Left lung (tissue), 4 donors: ENCODE measurements at regions not wholly inside any gene's neighbourhood (a gene's known extent, or its start where the extent isn't known, plus 50 kb on each side); places are given as distances from the start of the nearest gene placed in this dataset.
A peak's percentile ranks its signal among the peaks of the same experiment; 100 is the strongest.

ENCODE experiments used
- ATAC-seq: fragments of 200-7000 bp; cut with Tn5 transposase; one replicate; pipeline ENCODE4 v1.9.1; 2020; ENCODE audit warnings: moderate library complexity
- DNase-seq, 4 donors: peaks; one replicate each; pipeline ENCODE4 v3.0.0-alpha.2; 2013 to 2020
- H3K27ac ChIP-seq, 2 donors: fragments of 200-600 bp; sonication (generic) in 1 of 2; one replicate each; pipeline versions ENCODE4 v1.5.0 to v1.8.0; 2020 to 2021
- H3K27me3 ChIP-seq, 2 donors: fragments of 200-600 bp; sonication (generic) in 1 of 2; one replicate each; pipeline versions ENCODE4 v1.5.0 to v1.8.0; 2020 to 2021
- H3K36me3 ChIP-seq, 2 donors: fragments of 200-600 bp; sonication (generic) in 1 of 2; one replicate each; pipeline versions ENCODE4 v1.5.0 to v1.8.0; 2020 to 2021
- H3K4me1 ChIP-seq, 2 donors: fragments of 200-600 bp; one replicate each; pipeline ENCODE4 v1.8.0; 2021
- H3K4me3 ChIP-seq, 2 donors: fragments of 200-600 bp; sonication (generic) in 1 of 2; one replicate each; pipeline versions ENCODE4 v1.5.0 to v1.8.0; 2020 to 2021; ENCODE audit warnings: mild to moderate bottlenecking in 1 of 2
- H3K9me3 ChIP-seq, 2 donors: fragments of 200-600 bp; sonication (generic) in 1 of 2; one replicate each; pipeline versions ENCODE4 v1.5.0 to v1.8.0; 2020 to 2021
- CTCF ChIP-seq, 2 donors: fragments of 200-600 bp; sonication (generic) in 1 of 2; IDR thresholded peaks; one replicate each; pipeline versions ENCODE4 v1.5.0 to v1.8.0; 2021; ENCODE audit warnings: antibody characterized with exemption in 2 of 2
- intact Hi-C, 2 donors: fragments of 100-400 bp; cut with DNase I; formaldehyde crosslinking; loops; one replicate each; pipeline versions ENCODE4 v1.11.2 to v1.14.2; 2022
- donor health status: DM: no; HTN: yes; CAD: no.
- donor health status: DM: no; HTN: no; CAD: no.

DNA sequence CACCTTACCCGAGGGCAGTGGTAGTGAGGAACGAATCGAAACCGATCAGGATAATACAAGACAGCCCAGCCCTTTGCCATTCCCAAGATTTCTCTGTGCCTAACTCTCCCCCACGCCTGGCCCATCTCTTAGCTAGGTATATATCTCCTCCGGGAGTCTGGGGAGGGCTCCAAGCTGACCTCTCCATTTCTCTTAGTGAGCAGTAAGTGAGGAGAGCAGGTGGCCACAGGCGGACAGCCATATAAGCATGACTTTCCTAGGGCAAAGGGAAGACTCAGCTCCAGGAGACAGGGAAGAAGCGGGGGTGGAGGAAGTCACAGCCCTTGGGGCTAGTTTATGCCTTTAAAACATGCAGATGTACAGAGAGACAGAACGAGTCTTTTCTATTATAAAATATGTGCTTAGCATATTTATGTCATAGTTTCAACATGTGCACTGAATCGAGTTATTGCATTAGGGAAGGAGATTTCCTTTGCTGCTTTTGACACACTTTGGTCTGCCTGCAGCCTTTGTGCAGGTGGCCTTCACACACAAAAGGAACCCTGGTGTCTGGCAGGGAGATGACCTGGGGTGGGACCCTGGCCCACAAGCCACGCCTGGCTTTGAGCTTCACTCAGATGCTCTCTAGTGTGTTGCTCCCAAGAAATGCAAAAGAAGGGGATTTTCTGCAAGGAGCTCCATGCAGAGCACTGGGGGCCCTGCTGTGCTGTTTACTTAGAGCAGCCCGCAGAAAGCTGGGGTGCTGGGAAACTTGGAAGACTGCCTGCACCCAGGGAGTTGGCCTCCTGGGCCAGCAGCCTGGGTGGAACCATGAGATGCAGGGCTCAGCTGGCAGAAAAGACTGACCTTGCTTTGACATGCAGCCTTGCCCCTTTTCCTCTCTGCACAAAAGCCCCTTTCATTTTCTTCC is 613.3 kb downstream of the BCOR start:
- Histone ChIP-seq H3K4me1 (no peaks in the 10 kb centered on the region), H3K27me3 (no peaks in the 10 kb centered on the region), H3K4me3 (no peak overlapping the region), H3K36me3 (no peaks in the 10 kb centered on the region), H3K9me3 (no peaks in the 10 kb centered on the region), H3K27ac (no peak overlapping the region)
- intact Hi-C loops: no loop called here
- TF ChIP-seq CTCF (IDR thresholded peaks at IDR 0.05): no peak
- ATAC-seq (no peak), DNase-seq (no peak)

DNA sequence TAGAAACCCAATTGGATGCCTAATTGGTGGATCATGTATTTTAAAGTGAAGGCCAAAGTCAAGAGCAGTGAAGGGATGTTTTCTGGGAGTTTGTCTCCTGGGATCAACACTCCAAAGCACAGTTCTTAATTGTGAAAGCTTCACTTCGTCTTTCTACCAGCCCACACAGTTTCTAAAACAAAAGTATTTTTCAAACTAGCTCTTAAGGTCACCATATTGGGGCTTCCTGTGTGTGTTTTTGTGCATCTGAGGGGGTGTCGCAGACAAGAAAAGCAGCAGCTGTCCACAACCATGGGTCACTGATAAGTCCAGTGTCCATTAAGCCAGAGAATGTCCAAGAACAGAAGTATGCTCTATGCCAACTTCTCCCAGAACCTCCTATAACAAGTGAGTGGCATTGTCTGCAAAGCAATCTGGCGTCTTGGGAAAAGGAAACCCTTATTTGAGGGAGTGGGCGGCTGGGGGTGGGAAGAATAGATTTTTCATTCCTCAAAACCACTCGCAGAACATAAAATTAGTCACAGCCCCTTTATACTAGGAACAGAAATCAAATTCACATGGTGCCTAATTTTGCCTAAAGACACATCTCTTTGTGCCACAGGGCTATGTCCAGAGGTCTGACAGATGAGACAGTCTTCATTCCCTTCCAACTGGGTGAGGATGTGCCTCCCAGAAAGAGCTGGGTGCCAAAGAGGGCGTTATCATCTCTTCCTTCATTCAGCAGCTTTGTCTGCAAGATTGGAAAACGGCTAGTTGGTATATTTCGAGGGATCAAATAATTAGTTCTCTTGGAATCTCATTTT is 610.4 kb downstream of the BCOR start:
- intact Hi-C loops: no loop called here
- ATAC-seq (no peak), DNase-seq (no peak)
- no peak for TF ChIP-seq CTCF (IDR thresholded peaks at IDR 0.05)
- Histone ChIP-seq H3K4me3 (no peak overlapping the region), H3K27ac (no peak overlapping the region), H3K9me3 (no peaks in the 10 kb centered on the region), H3K4me1 (peaks cover 0 to 7% of the 10 kb centered on the region in 2 donors), H3K27me3 (no peaks in the 10 kb centered on the region), H3K36me3 (no peaks in the 10 kb centered on the region)

- H3K4me3 ChIP-seq: no peak overlapping the region
- H3K27me3 ChIP-seq: no peaks in the 10 kb centered on the region
- no peaks in the 10 kb centered on the region for H3K9me3 ChIP-seq
- no peak overlapping the region for H3K27ac ChIP-seq
- H3K4me1 ChIP-seq: peaks cover 0 to 10% of the 10 kb centered on the region in 2 donors
- no peak for TF ChIP-seq CTCF (IDR thresholded peaks at IDR 0.05)
- intact Hi-C loops: no loop called here
- DNase-seq (no peak), ATAC-seq (no peak)
- H3K36me3 ChIP-seq: no peaks in the 10 kb centered on the region
Measured at GRCh38 chrX:39487969-39488330, 609.8 kb downstream of the BCOR start.

GRCh38 chrX:39491548-39492297 is 606.0 kb downstream of the BCOR start:
- DNase-seq (no peak), ATAC-seq (peak; percentile 48)
- Histone ChIP-seq H3K9me3 (no peaks in the 10 kb centered on the region), H3K4me3 (no peak overlapping the region), H3K27me3 (no peaks in the 10 kb centered on the region), H3K36me3 (no peaks in the 10 kb centered on the region), H3K4me1 (peaks cover 0 to 12% of the 10 kb centered on the region in 2 donors), H3K27ac (no peak overlapping the region)
- intact Hi-C loops: no loop called here
- no peak for TF ChIP-seq CTCF (IDR thresholded peaks at IDR 0.05)
